ENCODE measurements at regions not wholly inside any gene's neighbourhood (a gene's known extent, or its start where the extent isn't known, plus 50 kb on each side); places are given as distances from the start of the nearest gene placed in this dataset.
"Not testable (repeated sequence)": the region's sequence is repeated elsewhere in the genome, so short reads cannot be mapped to it uniquely, and the experiment has no call there.

DNA sequence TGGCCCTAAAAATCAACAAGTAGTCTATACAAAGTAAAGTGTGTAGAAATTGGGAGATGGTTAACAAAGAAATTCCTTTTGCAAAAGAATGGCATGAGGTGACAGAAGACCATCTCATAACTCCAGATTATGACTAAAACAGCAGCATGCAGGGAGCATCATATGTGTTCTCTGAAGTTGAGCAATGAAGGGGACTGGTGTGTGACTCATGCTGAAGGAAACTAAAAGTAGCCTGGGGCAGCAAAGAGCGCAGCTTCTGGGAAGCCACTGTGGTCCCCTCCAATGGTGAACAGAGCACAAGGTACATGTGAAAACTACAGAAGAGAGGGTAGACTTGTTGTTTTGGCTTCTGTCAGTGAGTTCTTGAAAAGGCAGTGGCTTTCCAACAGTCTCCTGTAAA lies 133.4 kb downstream of the MACC1 start:
- DNase-seq (ENCODE audit: low spot score), result peak; percentile 63

GRCh38 chr7:20079080-20079479 lies 138.1 kb downstream of the MACC1 start:
- DNase-seq (ENCODE audit: low spot score), result no peak

DNA sequence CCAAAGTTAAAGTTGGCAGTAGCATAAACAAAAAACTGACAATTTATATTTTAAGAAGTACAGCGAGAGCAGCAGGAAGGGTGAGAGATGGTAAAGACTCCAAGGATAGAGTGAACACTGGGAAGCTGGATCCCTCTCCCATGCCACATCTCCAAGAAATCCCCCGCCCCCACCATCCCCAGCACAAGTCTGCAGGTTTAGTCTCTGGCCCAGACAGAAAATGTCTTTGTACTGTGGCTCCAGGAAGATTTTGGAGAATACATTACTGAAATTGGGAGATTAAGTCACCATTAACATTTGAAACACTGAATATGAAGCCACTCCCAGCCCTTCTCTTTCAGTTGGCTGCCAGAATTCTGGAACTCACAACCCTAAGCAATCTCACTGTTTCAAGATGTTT lies 140.3 kb downstream of the MACC1 start:
- DNase-seq (ENCODE audit: low spot score), result no peak

DNA sequence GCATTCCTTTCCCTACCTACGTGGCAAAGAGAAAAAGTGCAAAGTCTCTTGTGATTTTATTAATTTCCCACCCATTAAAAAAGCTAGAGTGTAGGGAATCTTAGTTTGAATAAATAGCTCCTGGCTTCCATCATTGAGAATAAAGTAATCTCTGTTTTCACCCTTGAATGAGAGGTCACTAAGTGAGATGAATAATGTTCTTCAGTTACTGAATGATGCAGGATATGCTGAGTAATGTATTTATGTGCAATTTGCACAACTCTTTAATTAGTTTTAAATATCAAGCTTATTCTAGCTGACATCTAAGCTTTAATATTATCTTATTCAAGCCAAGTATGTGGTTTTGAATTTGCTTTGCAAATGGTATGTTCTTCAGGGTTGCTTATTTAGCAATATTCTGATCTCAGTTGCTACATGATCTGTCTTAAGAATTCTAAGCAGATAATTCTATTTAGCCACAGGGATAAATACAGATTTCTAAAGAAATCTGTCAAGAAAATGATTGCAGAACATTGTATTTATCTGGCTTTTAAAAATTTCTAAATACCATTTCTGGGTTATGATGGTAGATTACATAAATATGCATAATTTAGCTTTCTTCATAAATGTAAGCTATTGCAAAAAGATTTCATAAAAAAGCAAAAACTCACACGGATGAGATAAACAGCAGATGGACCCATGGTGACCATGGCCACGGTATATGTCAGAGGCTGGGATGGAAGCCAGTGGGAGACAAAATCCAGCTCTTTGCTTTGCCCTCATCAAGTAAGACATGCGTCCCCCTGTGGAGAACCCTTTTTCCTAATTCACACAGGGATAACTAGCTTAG lies 141.0 kb downstream of the MACC1 start:
- no peak for DNase-seq (ENCODE audit: low spot score)

GRCh38 chr7:20075440-20075839 lies 141.7 kb downstream of the MACC1 start:
- no peak for DNase-seq (ENCODE audit: low spot score)

DNA sequence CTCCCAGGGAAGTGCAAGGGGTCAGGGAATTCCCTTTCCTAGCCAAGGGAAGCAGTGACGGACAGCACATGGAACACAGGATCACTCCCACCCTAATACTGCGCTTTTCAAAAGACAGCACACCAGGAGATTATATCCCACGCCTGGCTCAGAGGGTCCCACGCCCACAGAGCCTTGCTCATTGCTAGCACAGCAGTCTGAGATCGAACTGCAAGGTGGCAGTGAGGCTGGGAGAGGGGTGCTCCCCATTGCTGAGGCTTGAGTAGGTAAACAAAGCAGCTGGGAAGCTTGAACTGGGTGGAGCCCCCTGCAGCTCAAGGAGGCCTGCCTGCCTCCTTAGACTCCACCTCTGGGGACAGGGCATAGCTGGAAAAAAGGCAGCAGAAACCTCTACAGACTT lies 149.2 kb downstream of the MACC1 start:
- not testable (repeated sequence) for DNase-seq (ENCODE audit: low spot score)

- peak; percentile 92 for DNase-seq (ENCODE audit: low spot score)
These were observed 152.0 kb downstream of the MACC1 start for GRCh38 chr7:20064974-20065862.

GRCh38 chr7:20064181-20064970 lies 152.8 kb downstream of the MACC1 start:
- DNase-seq (ENCODE audit: low spot score), result peak; percentile 97

DNA sequence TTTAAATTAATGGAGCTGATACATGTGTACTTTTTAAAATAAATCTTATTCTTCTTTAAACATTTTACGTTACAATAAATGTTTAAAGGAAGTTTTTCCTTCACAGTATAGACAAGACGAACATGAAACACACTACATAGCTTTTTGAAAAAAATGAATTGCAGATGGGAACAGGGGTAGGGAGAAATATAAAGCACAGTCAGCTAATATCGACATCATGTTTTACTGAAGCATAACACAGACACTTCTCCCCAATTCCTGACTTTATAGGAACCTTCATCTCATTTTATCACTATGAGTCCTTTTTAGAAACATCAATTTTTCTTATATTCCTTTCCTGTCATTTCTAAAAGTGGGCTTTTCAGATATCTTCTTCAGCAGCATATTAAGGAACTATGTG lies 153.5 kb downstream of the MACC1 start:
- no peak for DNase-seq (ENCODE audit: low spot score)

- DNase-seq (ENCODE audit: low spot score), result no peak
These were observed 154.3 kb downstream of the MACC1 start for GRCh38 chr7:20062932-20063331.

DNA sequence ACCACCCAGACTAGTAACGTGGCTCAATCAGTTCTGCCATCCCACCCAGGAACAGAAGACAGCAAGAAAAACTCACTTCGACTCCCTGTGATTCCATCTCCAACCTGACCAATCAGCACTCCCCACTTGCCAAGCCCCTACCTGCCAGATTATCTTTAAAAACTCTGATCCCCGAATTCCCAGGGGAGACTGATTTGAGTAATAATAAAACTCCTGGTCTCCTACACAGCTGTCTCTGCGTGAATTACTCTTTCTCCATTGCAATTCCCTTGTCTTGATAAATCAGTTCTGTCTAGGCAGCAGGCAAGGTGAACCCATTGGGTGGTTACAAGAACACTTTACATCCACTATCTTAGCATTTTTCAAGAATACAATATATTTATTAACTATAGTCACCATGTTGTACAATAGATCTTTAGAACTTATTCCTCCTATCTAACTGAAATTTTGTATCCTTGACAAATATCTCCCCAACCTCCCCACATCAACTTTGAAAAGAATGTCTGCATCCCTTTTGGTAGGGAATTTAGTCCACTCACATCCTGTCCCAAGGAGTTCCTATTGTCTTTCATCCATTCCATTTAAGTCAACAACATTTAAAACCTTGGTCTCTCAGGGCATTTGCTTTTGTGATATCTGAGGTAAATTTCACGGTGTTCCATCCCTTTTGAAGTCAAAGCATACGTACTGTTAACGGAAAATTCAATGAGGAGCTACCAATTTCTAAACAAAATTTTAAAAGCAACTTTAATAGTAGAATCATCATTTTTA lies 163.7 kb downstream of the MACC1 start:
- no peak for DNase-seq (ENCODE audit: low spot score)

GRCh38 chr7:20050241-20050966 lies 166.8 kb downstream of the MACC1 start:
- DNase-seq (ENCODE audit: low spot score), result no peak

DNA sequence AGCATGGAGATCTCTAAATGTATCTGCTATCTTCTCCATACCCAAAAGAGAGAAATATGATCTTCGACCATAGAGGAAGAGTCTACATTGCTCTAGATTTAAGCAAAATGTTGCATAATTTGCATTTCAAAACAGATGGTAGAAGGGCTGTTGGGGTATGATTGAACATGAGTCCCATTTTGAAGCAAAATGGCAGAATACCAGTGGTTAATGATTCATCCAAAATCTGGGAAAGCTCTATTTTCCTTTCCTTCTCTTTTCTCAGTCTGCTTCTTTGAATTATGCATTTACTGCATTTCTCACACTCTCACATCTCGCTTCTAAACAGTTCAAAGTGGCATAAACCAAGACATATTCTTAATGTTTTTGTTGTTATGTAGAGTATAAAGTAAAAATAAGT lies 178.5 kb downstream of the MACC1 start:
- DNase-seq (ENCODE audit: low spot score), result no peak

DNA sequence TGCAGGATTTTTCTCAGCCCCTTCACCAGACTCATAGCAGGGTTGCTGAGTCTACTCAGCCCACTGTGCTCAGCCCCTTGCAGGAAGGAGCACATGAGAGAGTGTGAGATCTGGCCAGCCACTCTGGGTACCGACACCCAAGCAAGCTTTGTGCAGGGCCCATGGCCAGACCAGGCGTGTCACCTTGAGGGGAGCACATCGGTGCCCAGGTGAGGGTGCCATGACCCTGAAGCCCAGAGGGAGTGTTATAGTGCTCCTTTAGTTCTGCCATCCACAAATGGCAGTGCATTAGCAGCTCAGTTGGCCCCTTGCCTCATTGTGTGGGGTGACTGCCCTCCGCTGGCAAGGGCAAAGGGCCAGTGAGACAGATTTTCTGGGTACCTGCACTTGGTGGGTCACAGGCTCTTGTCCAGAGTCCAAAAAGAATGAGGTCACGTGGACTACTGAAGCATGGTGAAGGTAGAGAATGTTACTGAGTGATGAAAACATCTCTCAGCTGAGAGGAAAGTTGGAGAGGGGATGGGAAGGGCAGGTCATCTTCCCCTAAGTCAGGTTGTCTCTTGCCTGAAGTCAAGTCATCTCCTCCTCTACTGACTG lies 181.8 kb downstream of the MACC1 start:
- DNase-seq (ENCODE audit: low spot score), result peak; percentile 55

GRCh38 chr7:20033621-20034400 lies 183.4 kb downstream of the MACC1 start:
- DNase-seq (ENCODE audit: low spot score), result peak; percentile 84

DNA sequence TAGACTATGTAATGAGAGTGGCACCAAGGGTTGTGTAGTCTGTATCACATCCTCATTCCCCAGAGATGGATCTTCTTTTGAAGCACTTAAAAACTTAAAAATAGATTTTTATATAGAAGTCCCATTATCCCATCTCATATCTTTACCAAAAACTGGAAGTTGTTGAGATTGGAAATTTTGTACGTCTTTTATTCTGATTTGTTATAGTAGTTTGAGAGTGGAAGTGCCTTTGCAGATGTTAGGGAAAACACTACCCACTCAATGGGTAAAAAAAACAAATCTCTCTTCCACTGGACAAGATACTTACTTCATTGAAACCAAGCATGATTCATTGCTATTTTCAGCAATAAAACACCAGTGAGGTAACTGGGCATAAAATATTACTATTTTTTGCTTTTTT lies 184.4 kb downstream of the MACC1 start:
- peak; percentile 28 for DNase-seq (ENCODE audit: low spot score)

GRCh38 chr7:20030915-20031362 lies 186.2 kb downstream of the MACC1 start:
- DNase-seq (ENCODE audit: low spot score), result peak; percentile 52

GRCh38 chr7:20030417-20030816 lies 186.8 kb downstream of the MACC1 start:
- no peak for DNase-seq (ENCODE audit: low spot score)

- DNase-seq (ENCODE audit: low spot score), result no peak
These were observed 190.4 kb downstream of the MACC1 start for GRCh38 chr7:20026762-20027161.

DNA sequence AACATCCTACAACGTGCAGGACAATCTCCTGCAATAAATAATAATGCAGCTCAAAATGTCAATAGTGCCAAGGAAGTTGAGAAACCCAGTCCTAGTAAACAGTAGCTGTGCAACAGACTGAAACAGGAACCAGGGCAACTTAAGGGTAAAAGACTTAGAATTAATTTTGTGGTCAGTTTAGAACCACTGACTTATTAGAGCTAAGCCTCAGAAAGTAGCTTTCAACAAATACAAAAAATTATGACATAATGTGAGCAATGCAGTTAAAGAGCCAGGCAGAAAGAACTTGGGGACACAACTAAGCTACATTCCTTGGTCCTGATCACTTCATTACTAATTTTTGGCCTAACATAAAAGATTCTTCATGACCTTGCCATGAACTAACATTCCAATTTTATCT lies 195.4 kb downstream of the MACC1 start:
- DNase-seq (ENCODE audit: low spot score), result peak; percentile 57
